Lower leg skin (tissue), 3 donors: ENCODE measurements at regions not wholly inside any gene's neighbourhood (a gene's known extent, or its start where the extent isn't known, plus 50 kb on each side); places are given as distances from the start of the nearest gene placed in this dataset.

Source experiments
- POLR2A ChIP-seq, 2 donors: fragments of 450-650 bp; IDR thresholded peaks; one replicate each; pipeline ENCODE4 v1.6.1; 2016 to 2017; ENCODE audit warnings: antibody characterized with exemption in 2 of 2, mild to moderate bottlenecking in 1 of 2, moderate library complexity in 1 of 2
- TF ChIP-seq, protein P1 (sequence below), 3 donors: fragments of 450-650 bp; IDR thresholded peaks; one replicate each; pipeline ENCODE4 v1.5.1; 2016; ENCODE audit warnings: antibody characterized with exemption in 3 of 3, mild to moderate bottlenecking in 3 of 3, moderate library complexity in 2 of 3

GRCh38 chr12:92571844-92572543 is 130.8 kb upstream of the PLEKHG7 start:
- TF ChIP-seq, protein P1, sequence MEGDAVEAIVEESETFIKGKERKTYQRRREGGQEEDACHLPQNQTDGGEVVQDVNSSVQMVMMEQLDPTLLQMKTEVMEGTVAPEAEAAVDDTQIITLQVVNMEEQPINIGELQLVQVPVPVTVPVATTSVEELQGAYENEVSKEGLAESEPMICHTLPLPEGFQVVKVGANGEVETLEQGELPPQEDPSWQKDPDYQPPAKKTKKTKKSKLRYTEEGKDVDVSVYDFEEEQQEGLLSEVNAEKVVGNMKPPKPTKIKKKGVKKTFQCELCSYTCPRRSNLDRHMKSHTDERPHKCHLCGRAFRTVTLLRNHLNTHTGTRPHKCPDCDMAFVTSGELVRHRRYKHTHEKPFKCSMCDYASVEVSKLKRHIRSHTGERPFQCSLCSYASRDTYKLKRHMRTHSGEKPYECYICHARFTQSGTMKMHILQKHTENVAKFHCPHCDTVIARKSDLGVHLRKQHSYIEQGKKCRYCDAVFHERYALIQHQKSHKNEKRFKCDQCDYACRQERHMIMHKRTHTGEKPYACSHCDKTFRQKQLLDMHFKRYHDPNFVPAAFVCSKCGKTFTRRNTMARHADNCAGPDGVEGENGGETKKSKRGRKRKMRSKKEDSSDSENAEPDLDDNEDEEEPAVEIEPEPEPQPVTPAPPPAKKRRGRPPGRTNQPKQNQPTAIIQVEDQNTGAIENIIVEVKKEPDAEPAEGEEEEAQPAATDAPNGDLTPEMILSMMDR (IDR thresholded peaks at IDR 0.05) = no peak
- no peak for TF ChIP-seq POLR2A (IDR thresholded peaks at IDR 0.05)
